ENCODE measurements at regions not wholly inside any gene's neighbourhood (a gene's known extent, or its start where the extent isn't known, plus 50 kb on each side); places are given as distances from the start of the nearest gene placed in this dataset.
A peak's percentile ranks its signal among the peaks of the same experiment; 100 is the strongest.

DNA sequence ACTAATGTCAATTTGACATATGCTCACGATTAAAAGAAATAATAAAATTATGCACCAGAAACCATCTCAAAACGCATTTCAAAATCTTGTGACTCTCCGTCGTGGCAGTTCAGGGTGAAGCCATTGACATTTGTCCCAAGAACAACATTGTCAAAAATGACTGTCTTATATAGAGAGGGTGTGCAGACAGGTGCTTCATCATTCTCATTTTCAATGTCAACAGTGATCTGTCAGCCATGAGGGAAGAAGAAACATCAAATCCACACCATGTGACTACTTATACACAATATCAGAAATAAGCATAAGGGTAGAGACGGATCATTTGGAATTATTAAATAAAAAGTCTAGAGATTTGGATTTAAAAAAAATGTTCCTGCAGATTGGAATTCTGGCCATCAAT is 65.1 kb upstream of the C3orf49 start:
- no peak for DNase-seq (ENCODE audit: low read depth)
- TF ChIP-seq, protein P1, sequence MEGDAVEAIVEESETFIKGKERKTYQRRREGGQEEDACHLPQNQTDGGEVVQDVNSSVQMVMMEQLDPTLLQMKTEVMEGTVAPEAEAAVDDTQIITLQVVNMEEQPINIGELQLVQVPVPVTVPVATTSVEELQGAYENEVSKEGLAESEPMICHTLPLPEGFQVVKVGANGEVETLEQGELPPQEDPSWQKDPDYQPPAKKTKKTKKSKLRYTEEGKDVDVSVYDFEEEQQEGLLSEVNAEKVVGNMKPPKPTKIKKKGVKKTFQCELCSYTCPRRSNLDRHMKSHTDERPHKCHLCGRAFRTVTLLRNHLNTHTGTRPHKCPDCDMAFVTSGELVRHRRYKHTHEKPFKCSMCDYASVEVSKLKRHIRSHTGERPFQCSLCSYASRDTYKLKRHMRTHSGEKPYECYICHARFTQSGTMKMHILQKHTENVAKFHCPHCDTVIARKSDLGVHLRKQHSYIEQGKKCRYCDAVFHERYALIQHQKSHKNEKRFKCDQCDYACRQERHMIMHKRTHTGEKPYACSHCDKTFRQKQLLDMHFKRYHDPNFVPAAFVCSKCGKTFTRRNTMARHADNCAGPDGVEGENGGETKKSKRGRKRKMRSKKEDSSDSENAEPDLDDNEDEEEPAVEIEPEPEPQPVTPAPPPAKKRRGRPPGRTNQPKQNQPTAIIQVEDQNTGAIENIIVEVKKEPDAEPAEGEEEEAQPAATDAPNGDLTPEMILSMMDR (conservative IDR thresholded peaks at IDR 0.05; ENCODE audit: control insufficient read depth, insufficient read depth, low read depth, low read length) = no peak
- no peak overlapping the region for H3K4me3 ChIP-seq (ENCODE audit: control insufficient read depth, low read depth, low read length)

DNA sequence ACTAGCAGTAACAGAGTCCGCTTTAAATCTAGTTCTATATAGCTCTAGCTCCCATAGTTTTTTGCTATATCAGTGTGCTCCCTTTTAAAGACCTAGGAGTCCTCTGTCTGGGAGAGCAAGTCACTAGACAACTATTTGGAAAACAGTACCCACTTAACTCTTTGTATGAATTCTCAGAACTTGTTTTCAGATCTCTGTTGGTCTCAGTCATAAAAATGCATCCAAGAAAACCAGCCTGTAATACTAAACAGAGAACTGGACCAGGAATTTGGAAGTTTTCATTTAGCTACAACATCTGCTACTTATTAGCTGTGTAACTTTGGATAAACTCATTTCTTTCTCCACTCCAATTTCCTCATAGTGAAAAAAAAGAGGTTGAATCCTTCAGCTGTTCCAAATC is 56.9 kb upstream of the C3orf49 start:
- TF ChIP-seq, protein P1 (conservative IDR thresholded peaks at IDR 0.05; ENCODE audit: control insufficient read depth, insufficient read depth, low read depth, low read length) = no peak
- peak; percentile 86 for DNase-seq (ENCODE audit: low read depth)
- no peak overlapping the region for H3K4me3 ChIP-seq (ENCODE audit: control insufficient read depth, low read depth, low read length)

DNA sequence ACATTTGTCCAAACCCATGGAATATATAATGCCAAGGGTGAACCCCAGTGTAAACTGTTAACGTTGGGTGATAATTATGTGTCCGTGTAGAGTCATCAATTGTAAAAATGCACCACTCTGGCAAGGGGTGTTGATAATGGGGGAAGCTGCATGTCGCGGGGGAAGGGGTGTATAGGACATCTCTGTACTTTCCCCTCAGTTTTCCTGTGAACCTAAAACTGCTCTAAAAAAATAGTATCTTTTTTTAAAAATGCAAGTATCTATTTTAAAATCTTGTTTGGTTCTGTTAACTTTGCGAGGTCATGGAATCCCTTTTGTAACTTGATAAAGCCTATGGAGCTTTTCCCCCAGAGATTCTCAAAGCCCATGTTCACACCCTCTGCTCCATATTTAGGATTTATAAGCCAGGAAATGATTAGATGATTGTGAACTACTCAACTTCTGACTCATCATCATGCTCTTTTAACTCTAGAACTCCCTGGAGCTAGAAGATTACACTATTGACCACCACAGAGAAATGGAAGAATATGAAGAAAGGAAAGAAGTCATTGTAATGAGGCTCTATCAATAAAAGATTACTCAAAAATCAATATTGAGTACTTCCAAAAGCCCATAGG is 56.1 kb upstream of the C3orf49 start:
- DNase-seq (ENCODE audit: low read depth) = peak; percentile 83
- peak overlapping the region; percentile 12 for H3K4me3 ChIP-seq (ENCODE audit: control insufficient read depth, low read depth, low read length)
- TF ChIP-seq, protein P1 (conservative IDR thresholded peaks at IDR 0.05; ENCODE audit: control insufficient read depth, insufficient read depth, low read depth, low read length) = no peak

DNA sequence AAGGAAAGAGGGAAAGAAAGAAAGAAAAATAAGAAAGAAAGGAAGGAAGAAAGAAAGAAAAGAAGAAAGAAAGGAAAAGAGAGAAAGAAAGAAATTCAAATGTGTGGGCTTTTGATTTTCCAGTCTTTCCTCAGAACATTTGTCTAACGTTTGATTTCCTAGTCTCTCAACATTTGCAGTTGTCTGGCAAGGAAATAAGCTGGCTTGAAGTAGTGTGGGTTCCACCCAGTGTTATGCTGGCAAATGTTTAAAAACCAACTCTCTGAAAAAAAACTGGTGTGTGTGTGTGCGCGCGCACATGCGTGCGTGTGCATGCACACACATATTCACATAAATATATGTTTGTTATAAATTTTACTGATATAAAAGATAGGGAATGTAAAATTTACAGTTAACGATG is 54.6 kb upstream of the C3orf49 start:
- TF ChIP-seq, protein P1 (conservative IDR thresholded peaks at IDR 0.05; ENCODE audit: control insufficient read depth, insufficient read depth, low read depth, low read length) = no peak
- no peak overlapping the region for H3K4me3 ChIP-seq (ENCODE audit: control insufficient read depth, low read depth, low read length)
- DNase-seq (ENCODE audit: low read depth) = no peak

DNA sequence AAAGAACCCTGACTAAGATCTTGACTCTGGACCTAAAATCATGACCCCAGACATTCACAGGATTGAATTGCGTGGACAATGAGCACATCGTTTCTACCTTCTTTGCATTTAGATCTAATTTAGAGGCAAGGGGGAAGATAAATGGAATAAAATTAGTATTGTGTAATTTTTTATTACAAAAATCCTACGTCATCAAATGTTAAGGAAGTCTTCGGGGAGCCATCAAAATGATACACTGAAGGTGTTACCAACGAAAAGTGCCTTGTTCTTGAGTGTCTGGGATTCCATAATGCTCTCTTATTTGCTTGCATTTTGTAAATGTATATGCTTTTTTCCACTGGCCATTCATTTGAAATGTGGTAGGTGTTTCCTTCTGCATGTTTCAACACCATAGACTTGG is 52.8 kb upstream of the C3orf49 start:
- H3K4me3 ChIP-seq (ENCODE audit: control insufficient read depth, low read depth, low read length) = no peak overlapping the region
- TF ChIP-seq, protein P1 (conservative IDR thresholded peaks at IDR 0.05; ENCODE audit: control insufficient read depth, insufficient read depth, low read depth, low read length) = no peak
- DNase-seq (ENCODE audit: low read depth) = no peak

DNA sequence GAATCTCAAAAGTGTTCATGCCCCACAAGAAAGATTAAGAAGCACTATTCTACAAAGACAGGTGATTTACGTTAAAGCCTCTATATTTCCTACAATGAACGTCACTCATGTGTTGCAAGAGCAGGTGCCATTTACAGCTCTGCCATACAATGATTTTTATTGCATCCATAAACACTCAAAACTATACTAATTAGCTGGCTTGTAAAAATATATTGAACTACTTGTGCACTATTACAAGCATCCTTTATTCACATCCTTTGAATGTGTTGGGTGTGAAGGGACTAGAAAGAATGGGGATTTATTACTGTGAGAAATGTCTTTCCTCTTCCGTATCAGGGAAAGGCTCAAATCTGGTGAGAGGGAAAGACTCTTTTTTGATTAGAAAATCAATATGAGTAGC is 50.7 kb upstream of the C3orf49 start:
- H3K4me3 ChIP-seq (ENCODE audit: control insufficient read depth, low read depth, low read length) = no peak overlapping the region
- TF ChIP-seq, protein P1 (conservative IDR thresholded peaks at IDR 0.05; ENCODE audit: control insufficient read depth, insufficient read depth, low read depth, low read length) = no peak
- no peak for DNase-seq (ENCODE audit: low read depth)

DNA sequence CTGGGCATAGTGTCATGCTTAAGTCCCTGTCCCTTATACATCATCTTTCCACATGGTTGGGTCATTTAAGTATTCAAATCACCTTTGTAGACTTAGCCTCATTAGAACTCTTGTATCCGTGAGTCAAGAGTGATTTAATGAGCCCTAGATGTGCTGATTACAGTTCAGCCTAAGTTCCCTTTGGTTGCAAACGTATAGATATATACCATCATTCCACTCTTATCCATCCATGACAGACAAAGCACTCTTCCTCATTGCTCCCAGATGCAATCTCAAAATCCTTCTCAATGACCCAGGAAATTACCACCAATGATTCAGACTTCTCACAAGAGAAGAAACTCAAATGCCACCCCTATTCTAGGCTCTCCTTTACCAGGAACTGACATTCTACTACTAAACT is 50.2 kb upstream of the C3orf49 start:
- no peak overlapping the region for H3K4me3 ChIP-seq (ENCODE audit: control insufficient read depth, low read depth, low read length)
- no peak for DNase-seq (ENCODE audit: low read depth)
- TF ChIP-seq, protein P1 (conservative IDR thresholded peaks at IDR 0.05; ENCODE audit: control insufficient read depth, insufficient read depth, low read depth, low read length) = no peak
